ENCODE measurements at regions not wholly inside any gene's neighbourhood (a gene's known extent, or its start where the extent isn't known, plus 50 kb on each side); places are given as distances from the start of the nearest gene placed in this dataset.

GRCh38 chr9:90025816-90026215 lies 421.0 kb downstream of the GADD45G start:
- no peaks in the 10 kb centered on the region for H3K4me1 Mint-ChIP-seq (ENCODE audit: low read depth, unreplicated experiment)
- H3K4me3 Mint-ChIP-seq (ENCODE audit: unreplicated experiment), result no peak overlapping the region

GRCh38 chr9:90027296-90027790 lies 422.5 kb downstream of the GADD45G start:
- intact Hi-C loops (cut with micrococcal nuclease; ENCODE audit: unreplicated experiment), result no loop called here
- no TSS peak for BruUV-seq (replicated peaks)
- POLR2A ChIA-PET, result no interaction called here
- no peaks in the 10 kb centered on the region for H3K36me3 Mint-ChIP-seq (ENCODE audit: insufficient read depth, unreplicated experiment)
- no peaks in the 10 kb centered on the region for H3K4me1 Mint-ChIP-seq (ENCODE audit: low read depth, unreplicated experiment)
- Histone ChIP-seq H3K9me3 (no peaks in the 10 kb centered on the region), H3K27me3 (replicated peaks; ENCODE audit: control insufficient read depth, insufficient read depth, low read length) (no peaks in the 10 kb centered on the region), H3K36me3 (ENCODE audit: control insufficient read depth, insufficient read depth, low read length) (no peaks in the 10 kb centered on the region), H3K4me1 (no peaks in the 10 kb centered on the region), H3K4me3 (ENCODE audit: low read depth, low read length) (no peak overlapping the region)
- no peak overlapping the region for H3K4me3 Mint-ChIP-seq (ENCODE audit: unreplicated experiment)
- CTCF ChIA-PET, result no interaction called here
- no peak for DNase-seq
- H3K27ac Mint-ChIP-seq (ENCODE audit: unreplicated experiment), result no peak overlapping the region
- TF ChIP-seq CTCF (IDR thresholded peaks at IDR 0.05; ENCODE audit: insufficient read depth in 1 of 2, low read depth in 1 of 2, low read length in 1 of 2, severe bottlenecking in 1 of 2, unreplicated experiment in 1 of 2), result no peak
- H3K27me3 Mint-ChIP-seq (ENCODE audit: insufficient read depth, unreplicated experiment), result no peaks in the 10 kb centered on the region
- no peaks in the 10 kb centered on the region for H3K9me3 Mint-ChIP-seq (ENCODE audit: unreplicated experiment)

More at GRCh38 chr9:90025816-90026215, 421.0 kb downstream of the GADD45G start:
- intact Hi-C loops (cut with micrococcal nuclease; ENCODE audit: unreplicated experiment), result no loop called here
- ChIA-PET CTCF (no interaction called here), POLR2A (no interaction called here)
- TF ChIP-seq CTCF (IDR thresholded peaks at IDR 0.05; ENCODE audit: insufficient read depth in 1 of 2, low read depth in 1 of 2, low read length in 1 of 2, severe bottlenecking in 1 of 2, unreplicated experiment in 1 of 2), result no peak
- Histone ChIP-seq H3K4me1 (no peaks in the 10 kb centered on the region), H3K36me3 (ENCODE audit: control insufficient read depth, insufficient read depth, low read length) (no peaks in the 10 kb centered on the region), H3K27me3 (replicated peaks; ENCODE audit: control insufficient read depth, insufficient read depth, low read length) (no peaks in the 10 kb centered on the region), H3K4me3 (ENCODE audit: low read depth, low read length) (no peak overlapping the region), H3K9me3 (no peaks in the 10 kb centered on the region)
- H3K27me3 Mint-ChIP-seq (ENCODE audit: insufficient read depth, unreplicated experiment), result no peaks in the 10 kb centered on the region
- BruUV-seq (replicated peaks), result no TSS peak
- H3K9me3 Mint-ChIP-seq (ENCODE audit: unreplicated experiment), result no peaks in the 10 kb centered on the region
- no peak overlapping the region for H3K27ac Mint-ChIP-seq (ENCODE audit: unreplicated experiment)
- no peak for DNase-seq
- no peaks in the 10 kb centered on the region for H3K36me3 Mint-ChIP-seq (ENCODE audit: insufficient read depth, unreplicated experiment)

GRCh38 chr9:90029386-90029785 lies 424.6 kb downstream of the GADD45G start:
- Mint-ChIP-seq H3K9me3 (ENCODE audit: unreplicated experiment) (no peaks in the 10 kb centered on the region), H3K4me3 (ENCODE audit: unreplicated experiment) (no peak overlapping the region), H3K4me1 (ENCODE audit: low read depth, unreplicated experiment) (no peaks in the 10 kb centered on the region), H3K27me3 (ENCODE audit: insufficient read depth, unreplicated experiment) (no peaks in the 10 kb centered on the region), H3K27ac (ENCODE audit: unreplicated experiment) (no peak overlapping the region), H3K36me3 (ENCODE audit: insufficient read depth, unreplicated experiment) (no peaks in the 10 kb centered on the region)
- Histone ChIP-seq H3K4me3 (ENCODE audit: low read depth, low read length) (no peak overlapping the region), H3K4me1 (no peaks in the 10 kb centered on the region), H3K9me3 (no peaks in the 10 kb centered on the region), H3K36me3 (ENCODE audit: control insufficient read depth, insufficient read depth, low read length) (no peaks in the 10 kb centered on the region), H3K27me3 (replicated peaks; ENCODE audit: control insufficient read depth, insufficient read depth, low read length) (no peaks in the 10 kb centered on the region)
- ChIA-PET POLR2A (no interaction called here), CTCF (no interaction called here)
- no peak for DNase-seq
- TF ChIP-seq CTCF (IDR thresholded peaks at IDR 0.05; ENCODE audit: insufficient read depth in 1 of 2, low read depth in 1 of 2, low read length in 1 of 2, severe bottlenecking in 1 of 2, unreplicated experiment in 1 of 2), result no peak
- no TSS peak for BruUV-seq (replicated peaks)
- intact Hi-C loops (cut with micrococcal nuclease; ENCODE audit: unreplicated experiment), result no loop called here

All from Caco-2 (cell line).